H9 (cell line): ENCODE measurements at regions not wholly inside any gene's neighbourhood (a gene's known extent, or its start where the extent isn't known, plus 50 kb on each side); places are given as distances from the start of the nearest gene placed in this dataset.

Experiments
- DNase-seq: peaks from one replicate; pipeline ENCODE4 v3.0.0-alpha.2; 2017
- H2AFZ ChIP-seq: one replicate; pipeline ENCODE4 v1.6.1; 2013; ENCODE audit warnings: mild to moderate bottlenecking, low read length, control low read depth, moderate library complexity
- H2AK5ac ChIP-seq: 2 replicates; pipeline ENCODE4 v1.6.1; 2013; ENCODE audit warnings: low read length, control low read depth, mixed read lengths; ENCODE audit not compliant: insufficient read length
- H2BK120ac ChIP-seq: one replicate; pipeline ENCODE4 v1.6.1; 2013; ENCODE audit warnings: low read depth, mild to moderate bottlenecking, low read length, control low read depth, inconsistent platforms; ENCODE audit not compliant: poor library complexity, severe bottlenecking
- H2BK12ac ChIP-seq: 2 replicates; pipeline ENCODE4 v1.6.1; 2013; ENCODE audit warnings: low read length, control low read depth, mixed read lengths, low read depth; ENCODE audit not compliant: insufficient read length
- H2BK15ac ChIP-seq: 2 replicates; pipeline ENCODE4 v1.6.1; 2013; ENCODE audit warnings: low read depth, low read length, control low read depth
- H2BK20ac ChIP-seq: one replicate; pipeline ENCODE4 v1.6.1; 2013; ENCODE audit warnings: low read depth, mild to moderate bottlenecking, low read length, control low read depth, inconsistent platforms; ENCODE audit not compliant: poor library complexity, severe bottlenecking
- H2BK5ac ChIP-seq: 2 replicates; pipeline ENCODE4 v1.6.1; 2013; ENCODE audit warnings: low read length, control low read depth, mixed read lengths; ENCODE audit not compliant: insufficient read length
- H3K14ac ChIP-seq: 2 replicates; pipeline ENCODE4 v1.6.1; 2013; ENCODE audit warnings: low read length, control low read depth; ENCODE audit not compliant: insufficient read depth
- H3K18ac ChIP-seq: 2 replicates; pipeline ENCODE4 v1.6.1; 2013; ENCODE audit warnings: low read depth, mild to moderate bottlenecking, mixed read lengths, low read length, control low read depth; ENCODE audit not compliant: insufficient read length
- H3K23ac ChIP-seq: 2 replicates; pipeline ENCODE4 v1.6.1; 2013; ENCODE audit warnings: low read length, control low read depth, mixed read lengths, low read depth; ENCODE audit not compliant: insufficient read length
- H3K23me2 ChIP-seq: 2 replicates; pipeline ENCODE4 v1.6.1; 2013; ENCODE audit warnings: low read depth, mild to moderate bottlenecking, mixed read lengths, low read length, control low read depth; ENCODE audit not compliant: insufficient read length, poor library complexity, severe bottlenecking
- H3K27ac ChIP-seq: 2 replicates; pipeline ENCODE4 v1.5.1; 2013; ENCODE audit warnings: low read length, control low read depth, mixed read lengths, low read depth; ENCODE audit not compliant: insufficient read length
- H3K27me3 ChIP-seq: 2 replicates; pipeline ENCODE4 v1.6.1; 2013; ENCODE audit warnings: low read length, control low read depth, inconsistent platforms; ENCODE audit not compliant: insufficient read depth
- H3K4ac ChIP-seq: 2 replicates; pipeline ENCODE4 v1.6.1; 2013; ENCODE audit warnings: low read depth, mild to moderate bottlenecking, control low read depth, inconsistent platforms, low read length, moderate library complexity
- H3K4me1 ChIP-seq: 2 replicates; pipeline ENCODE4 v1.6.1; 2013; ENCODE audit warnings: low read length, control low read depth, inconsistent platforms; ENCODE audit not compliant: insufficient read depth
- H3K4me2 ChIP-seq: 2 replicates; pipeline ENCODE4 v1.6.1; 2013; ENCODE audit warnings: low read length, control low read depth, mixed read lengths; ENCODE audit not compliant: insufficient read length, insufficient read depth
- H3K56ac ChIP-seq: 2 replicates; pipeline ENCODE4 v1.6.1; 2013; ENCODE audit warnings: low read depth, mild to moderate bottlenecking, mixed read lengths, low read length, control low read depth; ENCODE audit not compliant: insufficient read length
- H3K79me1 ChIP-seq: 2 replicates; pipeline ENCODE4 v1.6.1; 2013; ENCODE audit warnings: low read depth, mild to moderate bottlenecking, moderate library complexity, low read length, control low read depth, inconsistent platforms; ENCODE audit not compliant: insufficient read depth, poor library complexity, severe bottlenecking
- H3K79me2 ChIP-seq: 2 replicates; pipeline ENCODE4 v1.6.1; 2013; ENCODE audit warnings: low read length, control low read depth, inconsistent platforms; ENCODE audit not compliant: insufficient read depth
- H3K9ac ChIP-seq: 2 replicates; pipeline ENCODE4 v1.6.1; 2013; ENCODE audit warnings: low read length, control low read depth, mixed read lengths; ENCODE audit not compliant: insufficient read length; ENCODE audit errors: extremely low read depth
- H3K9me3 ChIP-seq: one replicate; pipeline ENCODE4 v1.6.1; 2013; ENCODE audit warnings: low read depth, low read length, inconsistent platforms; ENCODE audit not compliant: control insufficient read depth
- H3T11ph ChIP-seq: one replicate; pipeline ENCODE4 v1.6.1; 2013; ENCODE audit warnings: mild to moderate bottlenecking, low read length, control low read depth, inconsistent platforms
- H4K20me1 ChIP-seq: one replicate; pipeline ENCODE4 v1.6.1; 2013; ENCODE audit not compliant: control insufficient read depth, insufficient read length, insufficient read depth
- H4K5ac ChIP-seq: 2 replicates; pipeline ENCODE4 v1.6.1; 2013; ENCODE audit warnings: low read depth, mild to moderate bottlenecking, mixed read lengths, low read length, control low read depth; ENCODE audit not compliant: insufficient read length
- H4K8ac ChIP-seq: replicated peaks from 2 replicates; pipeline ENCODE4 v1.6.1; 2013; ENCODE audit warnings: low read length, control low read depth, mixed read lengths, low read depth; ENCODE audit not compliant: insufficient read length
- H4K91ac ChIP-seq: 2 replicates; pipeline ENCODE4 v1.6.1; 2013; ENCODE audit warnings: low read depth, mild to moderate bottlenecking, moderate library complexity, mixed read lengths, low read length, control low read depth; ENCODE audit not compliant: insufficient read length
- H3K27ac Mint-ChIP-seq, 3 experiments: 2 replicates in 2 of 3; 3 replicates in 1 of 3; pipeline ENCODE4 v1.8.0; 2020 to 2021; ENCODE audit warnings: mixed read lengths in 3 of 3, mild to moderate bottlenecking in 1 of 3, moderate library complexity in 1 of 3
- H3K27me3 Mint-ChIP-seq: 2 replicates; pipeline ENCODE4 v1.8.0; 2021; ENCODE audit warnings: low read depth, mild to moderate bottlenecking, moderate library complexity, mixed read lengths
- H3K36me3 Mint-ChIP-seq, 3 experiments: 2 replicates in 2 of 3; 3 replicates in 1 of 3; pipeline ENCODE4 v1.8.0; 2020 to 2021; ENCODE audit warnings: low read depth in 3 of 3, mixed read lengths in 3 of 3; ENCODE audit not compliant: insufficient read depth in 1 of 3
- H3K4me1 Mint-ChIP-seq, 2 experiments: 2 replicates each; pipeline ENCODE4 v1.8.0; 2020; ENCODE audit warnings: mixed read lengths in 2 of 2
- H3K4me3 Mint-ChIP-seq, 2 experiments: 2 replicates in 1 of 2; 3 replicates in 1 of 2; pipeline ENCODE4 v1.8.0; 2020 to 2021; ENCODE audit warnings: mild to moderate bottlenecking in 2 of 2, mixed read lengths in 2 of 2, moderate library complexity in 1 of 2
- H3K9me3 Mint-ChIP-seq, 2 experiments: 2 replicates in 1 of 2; 3 replicates in 1 of 2; pipeline ENCODE4 v1.8.0; 2020; ENCODE audit warnings: mild to moderate bottlenecking in 2 of 2, mixed read lengths in 2 of 2, moderate library complexity in 1 of 2
- WGBS: extraction: QIAGEN DNeasy Blood & Tissue Kit; methylation state at CpG from one replicate; pipeline ENCODE4 v1.1.7; 2013; ENCODE audit warnings: missing lambda C conversion rate, low lambda C conversion rate, mixed read lengths; ENCODE audit not compliant: insufficient read length; ENCODE audit errors: extremely low coverage; 5-methylcytosine and 5-hydroxymethylcytosine counted together
- TF ChIP-seq, protein P1 (sequence below): fragments of 200-600 bp; sonication (generic); conservative IDR thresholded peaks from 3 replicates; pipeline ENCODE4 v1.8.0; 2021; ENCODE audit warnings: antibody characterized with exemption, mild to moderate bottlenecking

DNA sequence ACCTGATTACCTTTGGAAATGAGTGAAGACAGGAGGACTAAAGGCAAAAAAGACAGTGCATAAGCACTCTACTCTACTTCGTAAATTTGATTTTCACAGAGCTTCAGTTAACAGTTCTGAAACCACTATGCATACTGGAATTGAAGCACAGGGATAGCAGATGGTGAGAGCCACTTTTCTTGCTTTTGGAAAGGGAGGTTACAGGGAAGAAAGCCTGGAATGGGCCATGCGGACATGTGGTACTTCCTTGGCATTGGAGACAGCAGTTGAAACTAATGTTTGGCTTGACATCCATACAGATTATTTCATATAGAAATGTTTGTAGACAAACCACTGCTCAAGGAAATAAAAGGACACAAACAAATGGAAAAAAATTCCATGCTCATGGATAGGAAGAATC lies 585.6 kb upstream of the RAB6C start:
- no peak for DNase-seq
- Histone ChIP-seq H3K18ac (no peak overlapping the region), H3K79me1 (no peaks in the 10 kb centered on the region), H4K20me1 (no peaks in the 10 kb centered on the region), H2BK15ac (no peak overlapping the region), H3K23ac (no peak overlapping the region), H3K14ac (no peak overlapping the region), H3K79me2 (no peaks in the 10 kb centered on the region), H3K27ac (no peak overlapping the region), H3K27me3 (no peaks in the 10 kb centered on the region), H3T11ph (no peak overlapping the region), H3K9ac (no peak overlapping the region), H2AK5ac (no peak overlapping the region), H3K23me2 (no peaks in the 10 kb centered on the region), H3K4me1 (no peaks in the 10 kb centered on the region), H2BK120ac (no peak overlapping the region), H3K4ac (no peak overlapping the region), H4K91ac (no peak overlapping the region), H4K5ac (no peak overlapping the region), H2BK5ac (no peak overlapping the region), H3K9me3 (no peaks in the 10 kb centered on the region), H2BK20ac (no peak overlapping the region), H3K4me2 (no peak overlapping the region), H2BK12ac (no peak overlapping the region), H4K8ac (no peak overlapping the region), H3K56ac (no peak overlapping the region), H2AFZ (no peak overlapping the region)
- Mint-ChIP-seq H3K27ac (no peak overlapping the region), H3K36me3 (no peaks in the 10 kb centered on the region), H3K9me3 (peaks cover 7 to 9% of the 10 kb centered on the region in 2 experiments; a peak in 3 of 5 replicates), H3K4me1 (no peaks in the 10 kb centered on the region), H3K4me3 (no peak overlapping the region), H3K27me3 (peaks cover 3% of the 10 kb centered on the region; the same call in 1 of the 2 replicates)
- TF ChIP-seq, protein P1, sequence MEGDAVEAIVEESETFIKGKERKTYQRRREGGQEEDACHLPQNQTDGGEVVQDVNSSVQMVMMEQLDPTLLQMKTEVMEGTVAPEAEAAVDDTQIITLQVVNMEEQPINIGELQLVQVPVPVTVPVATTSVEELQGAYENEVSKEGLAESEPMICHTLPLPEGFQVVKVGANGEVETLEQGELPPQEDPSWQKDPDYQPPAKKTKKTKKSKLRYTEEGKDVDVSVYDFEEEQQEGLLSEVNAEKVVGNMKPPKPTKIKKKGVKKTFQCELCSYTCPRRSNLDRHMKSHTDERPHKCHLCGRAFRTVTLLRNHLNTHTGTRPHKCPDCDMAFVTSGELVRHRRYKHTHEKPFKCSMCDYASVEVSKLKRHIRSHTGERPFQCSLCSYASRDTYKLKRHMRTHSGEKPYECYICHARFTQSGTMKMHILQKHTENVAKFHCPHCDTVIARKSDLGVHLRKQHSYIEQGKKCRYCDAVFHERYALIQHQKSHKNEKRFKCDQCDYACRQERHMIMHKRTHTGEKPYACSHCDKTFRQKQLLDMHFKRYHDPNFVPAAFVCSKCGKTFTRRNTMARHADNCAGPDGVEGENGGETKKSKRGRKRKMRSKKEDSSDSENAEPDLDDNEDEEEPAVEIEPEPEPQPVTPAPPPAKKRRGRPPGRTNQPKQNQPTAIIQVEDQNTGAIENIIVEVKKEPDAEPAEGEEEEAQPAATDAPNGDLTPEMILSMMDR = no peak
- no CpG with 5 or more reads among the region's 2 CpGs for WGBS
